Cardiac fibroblast (primary cell): ENCODE measurements at regions not wholly inside any gene's neighbourhood (a gene's known extent, or its start where the extent isn't known, plus 50 kb on each side); places are given as distances from the start of the nearest gene placed in this dataset.

Experiments used
- DNase-seq, 2 donors: peaks; one replicate each; pipeline versions ENCODE4 v3.0.0 to v3.0.0-alpha.2; 2010; ENCODE audit warnings: low read depth in 2 of 2
- H3K4me3 ChIP-seq, 2 donors: replicated peaks in 1 of 2; 1 replicate in 1 of 2; 2 replicates in 1 of 2; pipeline ENCODE4 v1.5.1; 2011; ENCODE audit warnings: low read depth in 2 of 2, low read length in 2 of 2, mild to moderate bottlenecking in 2 of 2, moderate library complexity in 1 of 2
- CTCF ChIP-seq: IDR thresholded peaks from one replicate; pipeline ENCODE4 v1.5.1; 2011; ENCODE audit warnings: low read depth, mild to moderate bottlenecking, low read length, inconsistent platforms

- H3K4me3 ChIP-seq: no peak overlapping the region
- TF ChIP-seq CTCF: no peak
- DNase-seq: no peak
Observed at GRCh38 chr10:91146146-91146545, 74.3 kb upstream of the PCGF5 start.

- TF ChIP-seq CTCF: no peak
- H3K4me3 ChIP-seq: no peak overlapping the region
- no peak for DNase-seq
Observed at GRCh38 chr10:91149550-91149949, 70.9 kb upstream of the PCGF5 start.

GRCh38 chr10:91150631-91151030, 69.8 kb upstream of the PCGF5 start:
- no peak overlapping the region for H3K4me3 ChIP-seq
- no peak for DNase-seq
- TF ChIP-seq CTCF: no peak

GRCh38 chr10:91153508-91153907, 67.0 kb upstream of the PCGF5 start:
- no peak overlapping the region for H3K4me3 ChIP-seq
- DNase-seq: no peak
- TF ChIP-seq CTCF: no peak

GRCh38 chr10:91154842-91155241, 65.6 kb upstream of the PCGF5 start:
- no peak for DNase-seq
- TF ChIP-seq CTCF: no peak

GRCh38 chr10:91156196-91156595, 64.3 kb upstream of the PCGF5 start:
- no peak for TF ChIP-seq CTCF
- no peak for DNase-seq
- H3K4me3 ChIP-seq: no peak overlapping the region

More at GRCh38 chr10:91154842-91155241, 65.6 kb upstream of the PCGF5 start:
- H3K4me3 ChIP-seq: no peak overlapping the region

- no peak overlapping the region for H3K4me3 ChIP-seq
- no peak for DNase-seq
- TF ChIP-seq CTCF: no peak
Observed at GRCh38 chr10:91159254-91159783, 61.1 kb upstream of the PCGF5 start.
